Endothelial cell of umbilical vein (primary cell): ENCODE measurements at regions not wholly inside any gene's neighbourhood (a gene's known extent, or its start where the extent isn't known, plus 50 kb on each side); places are given as distances from the start of the nearest gene placed in this dataset.

Source experiments
- BruUV-seq: library from RNA; stranded (reverse); fragments of 400-500 nt; replicated peaks from 2 replicates; lab custom pipeline; 2021; lab: Mats Ljungman, UMichigan
- CTCF ChIA-PET: fragments of 300-600, 350-600 bp; sonication (Branson Sonifier 250); formaldehyde crosslinking; loops from one replicate; lab custom pipeline; 2021; ENCODE audit warnings: antibody characterized with exemption, inconsistent platforms; lab: Charles Lee
- POLR2A ChIA-PET: fragments of 300-600, 350-600 bp; sonication (Branson Sonifier 250); formaldehyde crosslinking; loops from one replicate; lab custom pipeline; 2021; ENCODE audit warnings: antibody characterized with exemption, inconsistent platforms; lab: Charles Lee
- DNase-seq: peaks from one replicate; pipeline ENCODE4 v3.0.0-alpha.2; 2011; ENCODE audit warnings: low read depth, low spot score
- FAIRE-seq: peaks from 2 replicates; lab custom pipeline; 2011; peaks lifted over from hg19 to GRCh38; lab: Jason Lieb, UNC
- H2AFZ ChIP-seq: 2 replicates; pipeline ENCODE4 v1.6.0; 2012; ENCODE audit warnings: low read depth, low read length, control low read depth, inconsistent platforms
- H3K27ac ChIP-seq: 2 replicates; pipeline ENCODE4 v1.5.1; 2011; ENCODE audit warnings: low read depth, mild to moderate bottlenecking, control low read depth, low read length, moderate library complexity; ENCODE audit not compliant: insufficient read depth
- H3K27me3 ChIP-seq, 2 experiments: 2 replicates each; pipeline versions ENCODE4 v1.6.0 to v1.6.1; 2011; ENCODE audit warnings: low read length in 2 of 2, mixed read lengths in 1 of 2; ENCODE audit not compliant: control insufficient read depth in 2 of 2, insufficient read depth in 2 of 2
- H3K36me3 ChIP-seq, 2 experiments: 2 replicates in 1 of 2; 3 replicates in 1 of 2; pipeline ENCODE4 v1.5.1; 2011; ENCODE audit warnings: low read length in 2 of 2, mild to moderate bottlenecking in 1 of 2, moderate library complexity in 1 of 2; ENCODE audit not compliant: control insufficient read depth in 2 of 2, insufficient read depth in 2 of 2; ENCODE audit errors: extremely low read depth in 1 of 2
- H3K4me1 ChIP-seq: 3 replicates; pipeline ENCODE4 v1.5.1; 2011; ENCODE audit warnings: mild to moderate bottlenecking, low read length; ENCODE audit not compliant: control insufficient read depth, insufficient read depth; ENCODE audit errors: extremely low read depth
- H3K4me2 ChIP-seq: 2 replicates; pipeline ENCODE4 v1.6.1; 2011; ENCODE audit warnings: low read length, control low read depth, mixed read lengths; ENCODE audit not compliant: insufficient read depth
- H3K4me3 ChIP-seq, 3 experiments: fragments of 200-600 bp in 1 of 3; sonication (generic), shearing (Covaris generic) in 1 of 3; replicated peaks in 1 of 3; 2 replicates each; pipeline ENCODE4 v1.5.1; 2011 to 2016; ENCODE audit warnings: control low read depth in 3 of 3, low read length in 3 of 3, mild to moderate bottlenecking in 2 of 3, inconsistent platforms in 1 of 3, low read depth in 1 of 3, moderate library complexity in 1 of 3; ENCODE audit not compliant: insufficient read depth in 1 of 3
- H3K79me2 ChIP-seq: 2 replicates; pipeline ENCODE4 v1.6.0; 2012; ENCODE audit warnings: low read length, inconsistent platforms; ENCODE audit not compliant: control insufficient read depth, insufficient read depth
- H3K9ac ChIP-seq: replicated peaks from 2 replicates; pipeline ENCODE3; 2011; ENCODE audit warnings: low read length, control low read depth; ENCODE audit not compliant: insufficient read depth; ENCODE audit errors: extremely low read depth
- H3K9me1 ChIP-seq: replicated peaks from 3 replicates; pipeline ENCODE4 v1.6.0; 2011; ENCODE audit warnings: mild to moderate bottlenecking, low read length; ENCODE audit not compliant: control insufficient read depth, insufficient read depth; ENCODE audit errors: extremely low read depth
- H3K9me3 ChIP-seq: replicated peaks from 2 replicates; pipeline ENCODE4 v1.5.1; 2012; ENCODE audit warnings: low read length, inconsistent platforms; ENCODE audit not compliant: control insufficient read depth, insufficient read depth
- H4K20me1 ChIP-seq: replicated peaks from 2 replicates; pipeline ENCODE3; 2011; ENCODE audit warnings: mild to moderate bottlenecking, low read length; ENCODE audit not compliant: control insufficient read depth, insufficient read depth; ENCODE audit errors: extremely low read depth
- CTCF ChIP-seq, 2 donors: IDR thresholded peaks; 1 replicate in 1 of 2; 2 replicates in 1 of 2; pipeline ENCODE4 v1.5.1; 2011; ENCODE audit warnings: low read length in 2 of 2, mild to moderate bottlenecking in 2 of 2, moderate library complexity in 2 of 2, control low read depth in 1 of 2, inconsistent platforms in 1 of 2, low read depth in 1 of 2; ENCODE audit not compliant: insufficient read depth in 1 of 2; ENCODE audit errors: extremely low read depth in 1 of 2
- EZH2 ChIP-seq: IDR thresholded peaks from 2 replicates; pipeline ENCODE4 v1.6.1; 2012; ENCODE audit warnings: borderline replicate concordance, low read depth, mild to moderate bottlenecking, moderate library complexity, low read length, inconsistent platforms; ENCODE audit not compliant: severe bottlenecking
- FOS ChIP-seq: IDR thresholded peaks from 2 replicates; pipeline ENCODE4 v1.6.1; 2011; ENCODE audit warnings: mild to moderate bottlenecking, low read length, moderate library complexity, borderline replicate concordance; ENCODE audit not compliant: insufficient read depth
- GATA2 ChIP-seq: IDR thresholded peaks from 2 replicates; pipeline ENCODE4 v1.7.0; 2011; ENCODE audit warnings: low read depth, mild to moderate bottlenecking, moderate library complexity, mixed read lengths, low read length; ENCODE audit not compliant: insufficient read length, insufficient read depth
- JUN ChIP-seq: IDR thresholded peaks from 2 replicates; pipeline ENCODE4 v1.6.1; 2011; ENCODE audit warnings: borderline replicate concordance, low read depth; ENCODE audit not compliant: insufficient read length, insufficient read depth
- MAX ChIP-seq: IDR thresholded peaks from 2 replicates; pipeline ENCODE4 v1.6.1; 2011; ENCODE audit not compliant: insufficient read depth, insufficient read length
- MYC ChIP-seq: IDR thresholded peaks from one replicate; pipeline ENCODE4 v1.6.1; 2011; ENCODE audit warnings: mild to moderate bottlenecking, low read depth, low read length
- POLR2A ChIP-seq: IDR thresholded peaks from 2 replicates; pipeline ENCODE4 v1.6.1; 2012; ENCODE audit warnings: low read depth, mild to moderate bottlenecking, control low read depth, low read length
- POLR2AphosphoS5 ChIP-seq: IDR thresholded peaks from 2 replicates; pipeline ENCODE4 v1.6.1; 2012; ENCODE audit warnings: low read depth, mild to moderate bottlenecking, control low read depth, low read length, moderate library complexity; ENCODE audit not compliant: insufficient read depth
- dilution Hi-C: fragments of 300-500 bp; cut with MboI; formaldehyde crosslinking; loops from one replicate; pipeline ENCODE4 v1.15.0; 2019; ENCODE audit warnings: low sequenced_read_pairs; ENCODE audit not compliant: extremely low pct_ligation_motif_present
- intact Hi-C: fragments of 100-400 bp; cut with micrococcal nuclease; formaldehyde crosslinking; loops from one replicate; pipeline ENCODE4 v1.10.0; 2022

- H3K27me3 ChIP-seq: no peaks in the 10 kb centered on the region
- dilution Hi-C loops (no loop called here), intact Hi-C loops (no loop called here)
- no TSS peak for BruUV-seq
- CTCF ChIA-PET: no interaction called here
- H3K9me3 ChIP-seq: no peaks in the 10 kb centered on the region
- DNase-seq (no peak), FAIRE-seq (no peak)
- no peaks in the 10 kb centered on the region for H3K79me2 ChIP-seq
- no peaks in the 10 kb centered on the region for H3K36me3 ChIP-seq
- H3K4me2 ChIP-seq: no peak overlapping the region
- no peak overlapping the region for H2AFZ ChIP-seq
- H3K4me3 ChIP-seq: no peak overlapping the region
- H3K4me1 ChIP-seq: no peaks in the 10 kb centered on the region
- TF ChIP-seq EZH2 (no peak), POLR2A (no peak), JUN (no peak), POLR2AphosphoS5 (no peak), FOS (no peak), MYC (no peak), GATA2 (no peak), MAX (no peak), CTCF (IDR thresholded peaks at IDR 0.05; ENCODE audit: extremely low read depth in 1 of 2, insufficient read depth in 1 of 2, low read depth in 1 of 2, low read length in 2 of 2) (no peak)
- no peaks in the 10 kb centered on the region for H4K20me1 ChIP-seq
- POLR2A ChIA-PET: no interaction called here
- no peak overlapping the region for H3K27ac ChIP-seq
- no peak overlapping the region for H3K9ac ChIP-seq
- no peaks in the 10 kb centered on the region for H3K9me1 ChIP-seq
Measured at GRCh38 chr16:76614269-76614668, 337.1 kb downstream of the CNTNAP4 start.
